HG02642 (cell line): ENCODE measurements at regions not wholly inside any gene's neighbourhood (a gene's known extent, or its start where the extent isn't known, plus 50 kb on each side); places are given as distances from the start of the nearest gene placed in this dataset.
"Not testable (repeated sequence)": the region's sequence is repeated elsewhere in the genome, so short reads cannot be mapped to it uniquely, and the experiment has no call there.

Source experiments
- ATAC-seq: cut with Tn5 transposase; IDR thresholded peaks from one replicate; pipeline ENCODE4 v1.9.1; 2021; ENCODE audit warnings: mild to moderate bottlenecking; ENCODE audit not compliant: unreplicated experiment, poor library complexity

GRCh38 chr5:66408576-66408975 is 187.6 kb upstream of the MAST4 start:
- ATAC-seq: no peak

DNA sequence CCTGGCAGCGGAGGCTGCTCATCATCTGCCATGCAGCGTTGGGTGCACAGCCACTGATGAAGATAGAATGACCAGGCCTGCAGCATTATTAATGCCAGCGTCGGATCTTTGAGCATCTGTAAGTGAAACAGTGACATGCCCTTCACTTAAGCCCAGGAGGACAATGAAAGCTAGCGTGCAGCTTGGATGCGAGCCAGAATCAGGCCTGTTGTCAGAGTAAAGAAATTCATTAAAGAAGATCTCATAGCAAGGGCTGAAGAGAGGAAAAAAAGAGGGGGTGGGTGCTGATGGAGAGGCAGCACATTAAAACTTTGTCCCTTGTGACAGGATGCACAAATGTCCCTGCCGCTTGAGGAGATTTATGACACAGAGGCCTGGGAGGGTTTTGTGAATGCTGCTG is 186.1 kb upstream of the MAST4 start:
- ATAC-seq: no peak

DNA sequence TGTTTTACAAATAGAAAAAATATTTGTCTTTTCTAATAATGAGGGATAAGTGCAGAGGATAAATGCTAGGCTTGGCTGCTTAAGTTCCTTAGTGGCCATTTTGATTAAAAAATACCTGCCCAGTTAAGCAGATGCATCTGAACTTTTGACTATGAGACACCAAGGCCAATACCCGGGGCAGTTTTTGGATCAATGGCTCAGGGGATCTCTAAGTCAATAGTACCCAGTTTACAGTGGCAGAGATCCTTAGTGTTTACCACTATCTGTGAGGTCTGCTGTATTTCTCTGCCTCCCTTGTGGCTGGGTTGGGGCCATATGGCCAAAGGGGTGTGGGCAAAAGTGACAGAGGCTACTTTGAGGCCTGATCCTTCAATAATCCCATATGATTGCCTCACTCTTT is 184.5 kb upstream of the MAST4 start:
- ATAC-seq: no peak

- ATAC-seq: no peak
Observed at GRCh38 chr5:66413931-66414330, 182.3 kb upstream of the MAST4 start.

DNA sequence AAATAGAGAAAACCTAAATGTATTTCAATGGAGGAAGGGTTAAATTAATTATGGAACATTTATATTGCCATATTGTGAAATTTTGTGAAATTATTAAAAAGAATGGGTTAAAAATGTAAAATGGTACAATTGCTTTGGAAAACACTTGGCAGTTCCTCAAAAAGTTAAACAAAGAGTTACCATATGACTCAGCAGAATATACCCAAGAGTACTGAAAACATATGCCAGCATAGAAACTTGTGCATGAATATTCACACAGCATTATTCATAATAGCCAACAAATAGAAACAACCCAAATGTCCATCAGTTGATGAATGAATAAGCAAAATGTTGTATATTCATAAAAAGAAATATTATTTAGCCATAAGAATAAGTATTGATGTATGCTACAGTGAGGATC is 181.0 kb upstream of the MAST4 start:
- ATAC-seq: no peak

DNA sequence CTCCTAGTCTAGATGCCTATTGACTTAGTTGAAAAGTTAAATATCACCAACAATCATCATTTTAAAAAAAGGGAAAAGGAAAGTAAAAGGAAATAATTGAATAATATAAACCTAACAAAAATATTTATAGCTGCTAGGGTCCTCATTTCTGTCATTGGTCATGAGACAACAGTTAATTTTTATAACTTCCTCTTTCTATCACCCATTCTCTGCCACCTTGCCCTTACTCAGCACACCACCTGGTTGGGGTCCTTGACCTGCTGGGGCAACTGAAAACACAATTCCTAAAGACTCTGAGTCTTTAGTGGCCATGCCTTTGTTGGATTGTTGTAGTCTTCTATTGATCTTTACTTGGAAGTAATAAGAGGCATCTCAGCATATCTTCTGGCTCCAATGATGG is 179.5 kb upstream of the MAST4 start:
- ATAC-seq: no peak

DNA sequence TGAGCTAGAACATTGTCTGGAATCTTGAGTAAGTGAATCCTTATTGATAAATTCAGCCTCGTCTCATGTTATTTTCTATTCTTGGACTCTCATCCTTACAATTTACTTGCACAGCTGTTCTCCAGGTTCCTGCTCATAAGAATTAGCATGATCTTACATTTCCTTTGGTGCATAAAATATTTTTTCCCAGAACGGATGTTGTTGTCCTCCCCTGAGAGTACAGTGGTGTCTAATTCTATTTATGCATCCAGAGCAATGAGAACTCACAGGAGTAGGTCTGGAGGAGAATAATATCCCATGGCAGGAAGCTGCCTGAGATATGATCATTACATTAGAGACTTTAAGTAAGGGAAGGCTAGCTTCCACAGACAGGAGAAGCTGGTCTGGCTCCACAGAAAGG is 178.4 kb upstream of the MAST4 start:
- no peak for ATAC-seq

- ATAC-seq: no peak
Observed at GRCh38 chr5:66423484-66423883, 172.7 kb upstream of the MAST4 start.

GRCh38 chr5:66425842-66426241 is 170.4 kb upstream of the MAST4 start:
- no peak for ATAC-seq

- no peak for ATAC-seq
Observed at GRCh38 chr5:66426259-66427138, 169.7 kb upstream of the MAST4 start.

- ATAC-seq: no peak
Observed at GRCh38 chr5:66427139-66427442, 169.1 kb upstream of the MAST4 start.

DNA sequence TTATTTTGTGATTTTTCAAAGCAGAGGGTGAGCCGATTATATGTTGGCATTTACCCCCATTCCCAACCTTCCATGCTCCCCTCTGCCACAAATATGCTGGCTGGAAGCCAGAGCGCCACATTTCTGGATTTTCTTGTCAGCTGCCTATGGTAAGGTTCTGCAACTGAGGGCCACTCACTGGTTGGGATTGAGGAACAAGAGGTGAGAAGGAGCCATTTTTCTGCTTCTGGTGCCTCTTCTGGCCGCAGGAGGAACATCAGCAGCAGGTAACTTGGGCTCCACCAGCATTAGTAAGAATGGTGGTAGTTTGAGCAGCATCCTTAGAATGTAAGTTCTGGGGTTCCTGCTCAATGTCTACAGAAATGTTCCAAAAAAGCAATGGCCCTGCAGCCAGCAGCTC is 159.5 kb upstream of the MAST4 start:
- peak; percentile 44 for ATAC-seq

DNA sequence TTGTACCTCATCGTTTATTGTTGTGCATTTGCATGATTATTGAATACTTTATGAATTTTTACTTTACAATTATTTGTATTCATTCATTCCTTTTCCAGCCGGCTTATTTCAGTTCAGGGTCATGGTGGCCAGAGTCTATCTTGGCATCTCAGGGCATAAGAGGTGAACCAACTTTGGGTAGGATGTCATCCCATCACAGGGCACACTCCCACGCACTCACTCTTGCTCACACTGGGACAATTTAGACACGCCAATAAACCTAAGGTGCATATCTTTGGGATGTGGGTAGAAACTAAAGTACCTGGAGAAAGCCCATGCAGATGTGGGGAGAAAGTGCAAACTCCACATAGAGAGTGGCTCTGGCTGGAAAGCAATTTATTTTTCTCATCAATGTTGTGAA is 158.1 kb upstream of the MAST4 start:
- no peak for ATAC-seq

GRCh38 chr5:66438696-66439095 is 157.5 kb upstream of the MAST4 start:
- ATAC-seq: no peak

GRCh38 chr5:66440202-66440680 is 156.0 kb upstream of the MAST4 start:
- peak; percentile 55 for ATAC-seq

DNA sequence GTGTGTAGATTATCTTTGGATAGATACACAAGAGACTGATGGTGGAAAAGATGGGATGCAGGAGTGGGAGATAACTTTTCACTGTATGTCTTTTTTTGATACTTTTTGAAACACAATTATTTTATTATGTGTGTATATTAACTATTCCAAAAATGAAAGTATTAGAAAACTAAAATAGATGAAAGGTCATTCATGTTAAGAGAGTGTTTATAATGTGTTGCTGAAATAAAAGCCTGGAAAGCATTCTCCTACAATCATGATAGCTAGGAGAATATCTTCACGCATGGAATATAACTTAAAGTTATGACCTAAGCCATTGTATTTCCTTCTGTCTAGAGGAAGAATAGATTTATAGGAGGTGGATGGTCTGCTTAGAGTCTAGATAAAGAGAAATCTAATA is 154.8 kb upstream of the MAST4 start:
- ATAC-seq: no peak

DNA sequence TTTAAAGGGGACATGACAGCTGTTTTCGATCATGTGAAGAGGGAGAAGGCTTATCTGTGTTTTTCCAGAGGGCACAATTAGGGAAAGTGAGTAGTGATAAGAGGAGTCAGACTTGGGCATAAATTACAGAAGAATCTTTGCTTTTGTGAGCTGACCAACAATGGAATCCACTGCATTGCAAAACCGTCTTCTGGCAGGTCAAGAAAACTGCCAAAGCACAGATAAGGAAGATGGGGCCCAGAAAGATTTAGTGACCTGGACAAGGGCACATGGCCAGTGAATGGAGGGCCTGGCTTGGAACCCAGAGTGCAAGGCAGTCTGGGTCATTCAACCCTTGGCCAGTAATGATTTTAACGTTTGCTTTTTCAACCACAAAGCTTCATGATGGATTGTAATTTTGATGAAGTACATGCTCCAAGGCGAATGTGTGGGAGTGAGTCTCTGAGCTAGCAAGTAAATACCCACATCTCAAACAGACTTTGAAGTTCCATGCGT is 153.2 kb upstream of the MAST4 start:
- no peak for ATAC-seq

DNA sequence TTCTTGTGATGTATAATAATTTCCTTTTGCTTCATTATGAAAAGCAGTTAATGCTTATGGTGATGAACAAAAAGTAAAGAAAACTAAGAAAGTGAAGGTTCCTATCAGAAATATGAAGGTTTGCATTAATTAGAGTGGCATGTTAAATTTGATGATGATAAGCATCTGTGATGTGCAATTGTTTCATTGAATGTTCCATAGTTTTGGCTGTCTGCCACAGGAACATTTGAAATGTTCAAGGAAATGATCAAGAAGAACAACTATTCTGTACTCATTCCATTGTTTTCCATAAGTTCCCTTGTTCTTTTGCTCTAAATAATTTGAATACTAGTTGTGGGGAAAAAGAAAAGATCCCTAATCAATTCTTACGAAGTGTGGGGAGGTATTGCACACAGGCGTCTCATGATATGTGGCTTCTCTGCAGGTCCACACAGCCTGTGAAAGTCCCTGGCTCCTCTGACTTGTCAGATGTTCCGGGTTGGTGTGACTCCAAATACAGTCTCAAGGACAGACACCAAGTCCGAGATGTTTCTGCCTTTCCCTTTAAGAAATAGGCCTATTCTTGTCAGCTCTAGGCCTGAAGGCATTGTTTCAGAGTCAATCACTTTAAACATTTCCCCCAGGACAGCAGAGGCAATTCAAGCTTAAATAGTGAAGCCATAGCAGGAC is 152.6 kb upstream of the MAST4 start:
- ATAC-seq: no peak

DNA sequence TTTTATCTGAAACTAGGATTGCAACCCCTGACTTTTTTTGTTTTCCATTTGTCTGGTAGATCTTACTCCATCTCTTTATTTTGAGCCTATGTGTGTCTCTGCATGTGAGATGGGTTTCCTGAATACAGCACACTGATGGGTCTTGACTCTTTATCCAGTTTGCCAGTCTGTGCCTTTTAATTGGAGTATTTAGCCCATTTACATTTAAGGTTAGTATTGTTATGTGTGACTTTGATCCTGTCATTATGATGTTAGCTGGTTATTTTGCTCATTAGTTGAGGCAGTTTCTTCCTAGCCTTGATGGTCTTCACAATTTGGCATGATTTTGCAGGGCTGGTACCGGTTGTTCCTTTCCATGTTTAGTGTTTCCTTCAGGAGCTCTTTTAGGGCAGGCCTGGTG is 148.1 kb upstream of the MAST4 start:
- ATAC-seq: not testable (repeated sequence)

DNA sequence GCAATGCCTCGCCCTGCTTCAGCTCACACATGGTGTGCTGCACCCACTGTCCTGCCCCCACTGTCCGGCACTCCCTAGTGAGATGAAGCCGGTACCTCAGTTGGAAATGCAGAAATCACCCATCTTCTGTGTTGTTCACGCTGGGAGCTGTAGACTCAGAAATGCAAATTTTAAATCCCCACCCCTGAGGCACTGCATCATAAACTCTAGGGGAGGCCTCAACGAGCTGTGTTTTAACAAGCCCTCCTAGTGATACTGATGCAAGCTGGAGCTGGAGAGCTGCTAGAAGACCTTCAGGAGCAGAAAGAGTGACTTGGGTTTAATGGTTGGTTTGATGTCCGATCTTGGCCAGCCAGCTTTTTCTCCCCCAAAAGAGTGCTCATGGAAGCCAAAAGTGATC is 146.0 kb upstream of the MAST4 start:
- no peak for ATAC-seq

DNA sequence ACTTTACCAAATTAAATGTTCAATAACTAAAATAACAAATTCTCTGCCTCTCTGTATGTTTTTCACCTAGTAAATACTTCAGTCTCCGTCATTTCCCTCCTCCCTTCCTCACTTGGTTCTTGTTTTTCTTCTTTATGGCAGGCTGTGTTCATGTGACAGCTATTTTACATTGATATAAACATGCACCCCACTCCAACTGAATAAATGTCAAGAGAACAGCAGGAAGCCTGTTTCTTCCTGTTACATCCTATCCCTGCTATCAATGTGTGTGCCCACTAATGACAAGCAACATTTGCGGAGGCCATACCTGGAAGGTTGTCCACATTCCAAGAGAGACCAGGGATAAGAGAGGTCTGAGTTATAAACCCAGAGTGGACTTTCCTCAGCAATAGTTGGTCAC is 145.2 kb upstream of the MAST4 start:
- no peak for ATAC-seq

DNA sequence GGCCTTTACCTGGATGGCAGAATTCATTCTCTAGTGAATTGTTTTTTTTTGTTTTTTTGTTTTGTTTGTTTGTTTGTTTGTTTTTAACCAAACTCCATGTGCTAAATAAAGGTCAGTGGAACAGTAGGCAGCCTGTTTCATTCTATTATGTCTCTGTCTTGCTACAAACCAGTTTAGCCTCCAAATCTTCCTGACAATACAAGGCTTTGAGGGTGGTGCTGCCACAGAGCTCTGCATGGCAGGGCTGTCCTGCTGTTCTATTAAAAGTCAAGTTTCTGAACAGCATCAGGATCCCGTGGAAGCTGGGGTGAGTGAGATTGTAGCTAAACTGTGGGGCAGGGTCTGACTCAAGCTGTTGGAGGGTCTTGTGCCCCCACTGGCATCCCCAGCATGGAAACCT is 144.1 kb upstream of the MAST4 start:
- ATAC-seq: no peak
